GM20000 (cell line): ENCODE measurements at regions not wholly inside any gene's neighbourhood (a gene's known extent, or its start where the extent isn't known, plus 50 kb on each side); places are given as distances from the start of the nearest gene placed in this dataset.

Experiments
- DNase-seq: peaks from one replicate; pipeline ENCODE4 v3.0.0; 2012; ENCODE audit warnings: low spot score
- CTCF ChIP-seq: IDR thresholded peaks from 2 replicates; pipeline ENCODE4 v1.5.1; 2012; ENCODE audit warnings: mild to moderate bottlenecking, control low read depth; ENCODE audit errors: extremely low read depth, missing control alignments

- no peak for DNase-seq
- TF ChIP-seq CTCF, result no peak
Observed at GRCh38 chr20:58130581-58130980, 97.9 kb downstream of the ANKRD60 start.

GRCh38 chr20:58130156-58130555 lies 98.3 kb downstream of the ANKRD60 start:
- DNase-seq, result no peak
- TF ChIP-seq CTCF, result no peak

GRCh38 chr20:58129721-58130151 lies 98.7 kb downstream of the ANKRD60 start:
- DNase-seq, result no peak
- no peak for TF ChIP-seq CTCF

GRCh38 chr20:58128635-58129625 lies 99.5 kb downstream of the ANKRD60 start:
- DNase-seq, result no peak
- TF ChIP-seq CTCF, result no peak

GRCh38 chr20:58127701-58128111 lies 100.7 kb downstream of the ANKRD60 start:
- no peak for DNase-seq
- TF ChIP-seq CTCF, result no peak

GRCh38 chr20:58125726-58126125 lies 102.7 kb downstream of the ANKRD60 start:
- no peak for TF ChIP-seq CTCF

GRCh38 chr20:58117944-58118343 lies 110.5 kb downstream of the ANKRD60 start:
- DNase-seq, result no peak

More at GRCh38 chr20:58125726-58126125, 102.7 kb downstream of the ANKRD60 start:
- no peak for DNase-seq

More at GRCh38 chr20:58117944-58118343, 110.5 kb downstream of the ANKRD60 start:
- TF ChIP-seq CTCF, result no peak
